Aorta (tissue), 5 donors: ENCODE measurements at regions not wholly inside any gene's neighbourhood (a gene's known extent, or its start where the extent isn't known, plus 50 kb on each side); places are given as distances from the start of the nearest gene placed in this dataset.
"Not testable (repeated sequence)": the region's sequence is repeated elsewhere in the genome, so short reads cannot be mapped to it uniquely, and the experiment has no call there.

Experiments
- ATAC-seq: fragments of 200-7000 bp; cut with Tn5 transposase; one replicate; pipeline ENCODE4 v1.9.1; 2022; ENCODE audit warnings: moderate library complexity; ENCODE audit not compliant: low FRiP score
- DNase-seq, 2 donors: peaks; one replicate each; pipeline ENCODE4 v3.0.0-alpha.2; 2020
- H3K27ac ChIP-seq, 2 donors: one replicate each; pipeline ENCODE4 v1.5.1; 2013; ENCODE audit warnings: low read length in 2 of 2, mild to moderate bottlenecking in 2 of 2, moderate library complexity in 2 of 2, control low read depth in 1 of 2, inconsistent platforms in 1 of 2, low read depth in 1 of 2
- H3K27me3 ChIP-seq, 2 donors: one replicate each; pipeline ENCODE4 v1.6.1; 2013; ENCODE audit warnings: control low read depth in 1 of 2, low read length in 1 of 2, mild to moderate bottlenecking in 1 of 2, moderate library complexity in 1 of 2; ENCODE audit not compliant: insufficient read depth in 2 of 2, control insufficient read depth in 1 of 2
- H3K36me3 ChIP-seq, 2 donors: one replicate each; pipeline ENCODE4 v1.6.1; 2013; ENCODE audit warnings: control low read depth in 1 of 2, low read length in 1 of 2, mild to moderate bottlenecking in 1 of 2; ENCODE audit not compliant: insufficient read depth in 2 of 2, control insufficient read depth in 1 of 2
- H3K4me1 ChIP-seq, 2 donors: one replicate each; pipeline ENCODE4 v1.6.1; 2013; ENCODE audit warnings: low read length in 2 of 2, control low read depth in 1 of 2, mild to moderate bottlenecking in 1 of 2, moderate library complexity in 1 of 2; ENCODE audit not compliant: insufficient read depth in 2 of 2, control insufficient read depth in 1 of 2
- H3K4me3 ChIP-seq, 2 donors: one replicate each; pipeline ENCODE4 v1.5.1; 2013; ENCODE audit warnings: low read length in 2 of 2, control low read depth in 1 of 2, mild to moderate bottlenecking in 1 of 2
- H3K9me3 ChIP-seq: one replicate; pipeline ENCODE4 v1.6.1; 2013; ENCODE audit warnings: mild to moderate bottlenecking, low read length; ENCODE audit not compliant: control insufficient read depth
- WGBS, 2 donors: extraction: QIAGEN DNeasy Blood & Tissue Kit; methylation state at CpG; one replicate each; pipeline ENCODE4 v1.1.7; 2013; 5-methylcytosine and 5-hydroxymethylcytosine counted together
- intact Hi-C, 2 donors: fragments of 100-400 bp; cut with DNase I; formaldehyde crosslinking; loops; one replicate each; pipeline versions ENCODE4 v1.14.2 to v1.15.0; 2022
- donor health status: healthy with polysubstance abuse.
- donor health status: Bipolar disorder and iron deficiency.
- donor health status: DM: no; HTN: no; CAD: no.
- donor health status: DM: no; HTN: no; CAD: no.
- donor health status: DM: yes; HTN: yes; CAD: no.

DNA sequence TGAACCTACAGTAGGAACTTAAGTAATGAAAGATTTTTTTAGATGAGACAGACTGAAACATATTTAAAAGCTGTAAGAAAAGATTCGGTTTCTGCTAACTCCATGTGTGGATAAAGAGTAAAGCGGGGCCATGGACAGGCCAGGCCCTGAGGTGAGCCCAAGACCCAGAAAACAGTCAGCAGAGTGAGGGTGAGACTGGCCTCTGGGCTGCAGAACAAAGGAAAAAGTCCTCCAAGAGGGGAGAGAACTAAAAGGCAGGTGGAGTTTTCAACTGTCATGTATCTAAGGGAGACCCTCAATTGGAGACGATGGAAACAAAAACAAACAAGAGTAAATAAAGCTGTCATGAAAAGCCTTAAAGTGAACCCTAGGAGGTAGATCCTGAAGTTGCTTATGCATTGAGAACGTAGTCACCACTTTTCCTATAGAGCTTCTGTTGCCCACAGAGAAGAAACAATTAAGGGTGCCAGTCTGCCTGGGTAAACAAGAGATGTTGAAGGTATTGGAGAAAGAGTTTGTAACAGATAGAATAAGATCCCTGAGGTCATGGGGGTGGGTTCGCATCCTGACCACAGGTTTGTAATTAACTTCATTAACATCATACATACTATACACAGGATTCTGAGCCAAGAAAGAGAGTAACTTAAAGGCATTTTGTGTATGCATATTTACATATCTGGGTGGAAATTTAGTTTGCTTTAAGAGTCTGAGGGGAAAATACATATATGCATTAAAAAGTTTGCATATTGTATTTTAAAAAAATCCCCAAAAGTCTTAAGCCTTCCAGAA, 268.7 kb upstream of the PDE3A start:
- H3K9me3 ChIP-seq = no peaks in the 10 kb centered on the region
- ATAC-seq (no peak), DNase-seq (no peak)
- H3K4me1 ChIP-seq = no peaks in the 10 kb centered on the region
- H3K27ac ChIP-seq = peak overlapping the region; percentile 32 to 68
- H3K36me3 ChIP-seq = no peaks in the 10 kb centered on the region
- WGBS, 2 donors = 74 to 78% methylated on average over 5 of the region's 5 CpGs
- H3K4me3 ChIP-seq = no peak overlapping the region
- intact Hi-C loops = loop anchor here in 1 of 2 donors (5.0 kb wide), 1 partner anchor 47 kb away; no protein-coding TSS in a partner anchor
- H3K27me3 ChIP-seq = no peaks in the 10 kb centered on the region

DNA sequence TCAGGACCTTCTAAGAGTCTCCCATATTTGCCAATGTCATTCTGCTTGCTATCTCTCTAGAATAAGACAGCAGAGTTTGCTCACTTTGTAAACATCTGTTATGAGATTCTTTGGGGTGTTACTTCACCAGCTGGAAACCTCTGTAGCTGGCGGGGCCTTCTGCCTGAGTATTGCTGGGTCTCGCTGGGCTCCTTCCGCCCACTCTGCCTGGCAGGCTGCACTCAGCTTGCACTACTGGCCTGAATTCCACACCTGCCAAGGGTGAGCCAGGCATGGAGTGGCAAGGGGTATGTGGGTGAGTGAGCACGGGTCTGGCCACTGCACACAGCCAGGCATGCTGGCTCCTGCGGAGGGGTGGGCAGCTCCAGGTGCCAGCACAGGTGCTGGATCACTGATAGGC, 267.3 kb upstream of the PDE3A start:
- peak; percentile 57 to 79 for DNase-seq
- Histone ChIP-seq H3K4me1 (peaks cover 0 to 4% of the 10 kb centered on the region in 2 donors), H3K4me3 (no peak overlapping the region), H3K9me3 (no peaks in the 10 kb centered on the region), H3K27me3 (no peaks in the 10 kb centered on the region), H3K36me3 (no peaks in the 10 kb centered on the region), H3K27ac (peak overlapping the region in 1 of 2 donors; percentile 58)
- WGBS, 2 donors = 2 to 9% methylated on average over 5 of the region's 5 CpGs
- no peak for ATAC-seq
- intact Hi-C loops = no loop called here

DNA sequence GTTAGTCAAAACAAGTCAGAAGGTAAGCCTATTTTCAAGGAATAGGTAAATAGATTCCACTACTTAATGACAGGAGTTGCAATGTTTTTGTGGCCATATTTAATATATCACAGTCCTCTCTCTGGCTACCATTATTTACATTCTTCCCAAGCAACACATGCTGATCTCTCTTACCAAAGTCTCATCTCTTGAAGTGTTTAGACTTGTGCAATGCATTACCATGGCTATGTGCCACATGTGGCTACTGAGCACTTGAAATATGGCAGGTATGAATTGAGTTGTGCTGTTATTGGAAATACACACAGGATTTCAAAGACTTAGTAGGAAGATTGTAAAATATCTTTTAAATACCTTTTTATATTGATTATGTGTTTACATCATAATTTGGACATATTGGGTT, 262.4 kb upstream of the PDE3A start:
- Histone ChIP-seq H3K27ac (no peak overlapping the region), H3K27me3 (no peaks in the 10 kb centered on the region), H3K4me1 (peaks cover 1 to 6% of the 10 kb centered on the region in 2 donors), H3K36me3 (no peaks in the 10 kb centered on the region), H3K9me3 (no peaks in the 10 kb centered on the region), H3K4me3 (no peak overlapping the region)
- intact Hi-C loops = no loop called here
- DNase-seq (no peak), ATAC-seq (no peak)

DNA sequence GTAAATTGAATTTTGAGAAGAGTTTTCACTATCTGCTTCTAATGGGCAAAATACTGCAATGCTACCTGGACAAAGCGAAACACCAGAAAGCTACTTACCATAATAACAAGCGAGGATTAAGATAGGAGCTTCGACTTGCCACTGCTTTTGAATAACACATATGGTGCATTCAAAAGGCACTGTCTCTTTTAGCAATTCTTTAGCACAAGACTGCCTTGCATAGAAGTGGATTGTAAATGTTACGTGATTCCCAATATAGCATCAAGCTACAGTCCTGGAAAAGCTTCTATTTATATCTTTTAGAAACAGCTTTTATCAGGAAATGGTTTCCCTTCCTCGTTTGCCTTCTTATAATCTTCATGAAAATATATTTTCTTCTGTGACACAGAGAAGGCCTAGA, 258.7 kb upstream of the PDE3A start:
- Histone ChIP-seq H3K4me3 (no peak overlapping the region), H3K4me1 (peaks cover 1 to 6% of the 10 kb centered on the region in 2 donors), H3K27ac (peak overlapping the region in 1 of 2 donors; percentile 67), H3K36me3 (peaks cover 0 to 2% of the 10 kb centered on the region in 2 donors), H3K9me3 (no peaks in the 10 kb centered on the region), H3K27me3 (no peaks in the 10 kb centered on the region)
- ATAC-seq = no peak
- WGBS, 2 donors = 22 to 32% methylated on average over 5 of the region's 5 CpGs
- no peak for DNase-seq
- intact Hi-C loops = loop anchor here in 1 of 2 donors (5.0 kb wide), 1 partner anchor 332 kb away; no protein-coding TSS in a partner anchor

DNA sequence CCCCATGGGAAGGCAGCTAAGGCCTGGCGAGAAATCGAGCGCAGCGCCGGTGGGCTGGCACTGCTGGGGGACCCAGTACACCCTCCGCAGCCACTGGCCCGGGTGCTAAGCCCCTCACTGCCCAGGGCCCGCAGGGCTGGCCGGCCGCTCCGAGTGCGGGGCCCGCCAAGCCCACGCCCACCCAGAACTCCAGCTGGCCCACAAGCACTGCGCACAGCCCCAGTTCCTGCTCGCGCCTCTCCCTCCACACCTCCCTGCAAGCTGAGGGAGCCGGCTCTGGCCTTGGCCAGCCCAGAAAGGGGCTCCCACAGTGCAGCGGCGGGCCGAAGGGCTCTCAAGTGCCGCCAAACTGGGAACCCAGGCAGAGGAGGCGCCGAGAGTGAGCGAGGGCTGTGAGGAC, 253.0 kb upstream of the PDE3A start:
- intact Hi-C loops, DNase-seq, H3K36me3 ChIP-seq, H3K27me3 ChIP-seq, H3K27ac ChIP-seq, H3K9me3 ChIP-seq, H3K4me1 ChIP-seq, ATAC-seq, H3K4me3 ChIP-seq: not testable (repeated sequence)
- 96 to 97% methylated on average over 12 to 25 of the region's 25 CpGs for WGBS, 2 donors

DNA sequence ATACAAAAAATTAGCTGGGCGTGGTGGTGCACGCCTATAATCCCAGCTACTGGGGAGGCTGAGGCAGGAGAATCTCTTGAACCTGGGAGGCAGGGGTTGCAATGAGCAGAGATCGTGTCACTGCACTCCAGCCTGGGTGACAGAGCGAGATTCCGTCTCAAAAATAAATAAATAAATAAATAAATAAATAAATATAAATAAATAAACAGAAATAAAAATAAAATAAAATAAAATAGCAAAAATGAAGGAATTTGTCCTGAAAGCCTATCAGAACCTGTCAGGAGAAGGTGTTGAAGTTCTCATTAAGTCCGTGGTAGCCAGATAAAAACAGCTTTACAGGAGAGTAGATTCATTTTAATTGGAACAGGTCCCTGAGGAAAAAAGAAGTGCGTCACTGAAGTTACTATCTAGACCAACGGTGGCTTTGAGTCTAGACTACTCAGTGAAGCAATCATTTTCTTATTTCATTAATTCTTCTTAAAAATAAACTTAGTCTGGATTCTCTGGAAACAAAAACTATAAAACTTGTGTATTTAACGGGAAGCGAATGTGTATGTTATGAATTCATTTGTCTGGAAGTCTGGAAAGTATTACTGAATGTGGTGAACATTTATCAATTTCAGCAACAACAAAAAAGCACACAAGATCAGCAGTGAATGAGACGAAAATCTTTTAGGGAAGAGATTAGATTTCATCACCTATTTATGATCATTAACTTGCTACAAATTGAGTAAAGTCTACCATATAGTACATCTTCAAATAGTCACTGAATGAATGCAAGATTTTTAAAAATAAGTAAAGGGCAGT, 248.5 kb upstream of the PDE3A start:
- intact Hi-C loops = loop anchor here in 1 of 2 donors (2.0 kb wide), 1 partner anchor 65 kb away; no protein-coding TSS in a partner anchor
- no peak overlapping the region for H3K4me3 ChIP-seq
- H3K27ac ChIP-seq = no peak overlapping the region
- DNase-seq (no peak), ATAC-seq (no peak)
- no peaks in the 10 kb centered on the region for H3K27me3 ChIP-seq
- peaks cover 0 to 2% of the 10 kb centered on the region in 2 donors for H3K36me3 ChIP-seq
- 44% methylated on average over 11 of the region's 11 CpGs for WGBS, 2 donors
- H3K9me3 ChIP-seq = peaks cover 1% of the 10 kb centered on the region
- no peaks in the 10 kb centered on the region for H3K4me1 ChIP-seq

DNA sequence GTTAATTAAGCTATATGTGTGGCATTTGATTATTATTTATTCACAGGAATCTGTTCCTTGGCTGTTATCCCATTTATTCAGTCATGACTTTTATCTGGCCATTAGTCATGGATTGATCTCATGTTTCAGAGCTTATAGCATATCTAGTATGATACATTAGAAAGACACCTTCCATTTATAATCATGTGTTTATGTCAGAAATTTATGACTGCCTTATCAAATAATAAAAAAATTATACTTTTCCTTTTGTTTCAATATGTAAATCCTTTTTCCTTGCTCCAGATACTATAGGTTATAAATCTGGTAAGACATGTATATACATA, 248.0 kb upstream of the PDE3A start:
- no peak overlapping the region for H3K27ac ChIP-seq
- H3K4me1 ChIP-seq = peaks cover 0 to 2% of the 10 kb centered on the region in 2 donors
- no peak for DNase-seq
- ATAC-seq = no peak
- intact Hi-C loops = loop anchor here in 1 of 2 donors (2.0 kb wide), 1 partner anchor 66 kb away; no protein-coding TSS in a partner anchor
- H3K36me3 ChIP-seq = peaks cover 0 to 2% of the 10 kb centered on the region in 2 donors
- H3K4me3 ChIP-seq = no peak overlapping the region
- no peaks in the 10 kb centered on the region for H3K27me3 ChIP-seq
- H3K9me3 ChIP-seq = no peaks in the 10 kb centered on the region

- intact Hi-C loops = no loop called here
- Histone ChIP-seq H3K4me1 (peaks cover 0 to 6% of the 10 kb centered on the region in 2 donors), H3K9me3 (no peaks in the 10 kb centered on the region), H3K36me3 (peaks cover 0 to 2% of the 10 kb centered on the region in 2 donors), H3K27ac (no peak overlapping the region), H3K4me3 (no peak overlapping the region), H3K27me3 (no peaks in the 10 kb centered on the region)
- 73 to 76% methylated on average over 4 of the region's 4 CpGs for WGBS, 2 donors
- ATAC-seq (no peak), DNase-seq (no peak)
Observed at GRCh38 chr12:20122274-20122673, 246.1 kb upstream of the PDE3A start.
